SK-N-SH (cell line): ENCODE measurements at regions not wholly inside any gene's neighbourhood (a gene's known extent, or its start where the extent isn't known, plus 50 kb on each side); places are given as distances from the start of the nearest gene placed in this dataset.
A peak's percentile ranks its signal among the peaks of the same experiment; 100 is the strongest.

Experiments used
- CHD2 ChIP-seq: fragments of 150-350 bp; IDR thresholded peaks from 2 replicates; pipeline ENCODE4 v1.6.1; 2018; ENCODE audit warnings: low read length; ENCODE audit not compliant: partially characterized antibody
- RAD21 ChIP-seq: IDR thresholded peaks from 2 replicates; pipeline ENCODE4 v1.6.1; 2012; ENCODE audit warnings: mild to moderate bottlenecking, low read length
- TF ChIP-seq, protein P1 (sequence below): fragments of 200-600 bp; sonication (generic); IDR thresholded peaks from 2 replicates; pipeline ENCODE4 v1.6.1; 2017; ENCODE audit warnings: antibody characterized with exemption, mild to moderate bottlenecking, moderate library complexity
- TF ChIP-seq, protein P2 (sequence below): IDR thresholded peaks from 2 replicates; pipeline ENCODE4 v1.4.0; 2012; ENCODE audit warnings: low read depth, borderline replicate concordance

DNA sequence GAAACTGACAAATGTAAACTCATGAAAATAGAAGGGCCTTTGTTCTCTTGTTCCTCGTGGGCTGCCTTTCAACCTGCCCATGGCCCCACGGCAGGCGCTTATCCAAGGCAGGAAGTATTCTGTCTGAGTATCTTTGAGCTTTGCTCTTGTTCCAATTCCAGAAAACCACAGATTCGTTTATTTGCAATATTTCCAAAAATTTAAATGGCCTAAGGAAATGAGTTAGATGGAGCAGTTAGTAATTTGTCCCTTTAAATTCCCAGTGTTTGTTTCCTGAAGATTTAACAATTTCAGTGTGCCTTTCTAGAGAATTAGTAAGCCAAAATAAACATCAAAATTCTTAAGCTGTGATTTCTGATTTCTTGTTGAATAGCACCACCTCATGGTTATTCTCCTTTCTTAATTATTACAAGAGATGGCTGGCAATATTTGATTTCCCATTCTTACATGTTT, 299.4 kb upstream of the RASA1 start:
- no peak for TF ChIP-seq CHD2
- TF ChIP-seq, protein P1, sequence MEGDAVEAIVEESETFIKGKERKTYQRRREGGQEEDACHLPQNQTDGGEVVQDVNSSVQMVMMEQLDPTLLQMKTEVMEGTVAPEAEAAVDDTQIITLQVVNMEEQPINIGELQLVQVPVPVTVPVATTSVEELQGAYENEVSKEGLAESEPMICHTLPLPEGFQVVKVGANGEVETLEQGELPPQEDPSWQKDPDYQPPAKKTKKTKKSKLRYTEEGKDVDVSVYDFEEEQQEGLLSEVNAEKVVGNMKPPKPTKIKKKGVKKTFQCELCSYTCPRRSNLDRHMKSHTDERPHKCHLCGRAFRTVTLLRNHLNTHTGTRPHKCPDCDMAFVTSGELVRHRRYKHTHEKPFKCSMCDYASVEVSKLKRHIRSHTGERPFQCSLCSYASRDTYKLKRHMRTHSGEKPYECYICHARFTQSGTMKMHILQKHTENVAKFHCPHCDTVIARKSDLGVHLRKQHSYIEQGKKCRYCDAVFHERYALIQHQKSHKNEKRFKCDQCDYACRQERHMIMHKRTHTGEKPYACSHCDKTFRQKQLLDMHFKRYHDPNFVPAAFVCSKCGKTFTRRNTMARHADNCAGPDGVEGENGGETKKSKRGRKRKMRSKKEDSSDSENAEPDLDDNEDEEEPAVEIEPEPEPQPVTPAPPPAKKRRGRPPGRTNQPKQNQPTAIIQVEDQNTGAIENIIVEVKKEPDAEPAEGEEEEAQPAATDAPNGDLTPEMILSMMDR = peak; percentile 57
- TF ChIP-seq, protein P2, sequence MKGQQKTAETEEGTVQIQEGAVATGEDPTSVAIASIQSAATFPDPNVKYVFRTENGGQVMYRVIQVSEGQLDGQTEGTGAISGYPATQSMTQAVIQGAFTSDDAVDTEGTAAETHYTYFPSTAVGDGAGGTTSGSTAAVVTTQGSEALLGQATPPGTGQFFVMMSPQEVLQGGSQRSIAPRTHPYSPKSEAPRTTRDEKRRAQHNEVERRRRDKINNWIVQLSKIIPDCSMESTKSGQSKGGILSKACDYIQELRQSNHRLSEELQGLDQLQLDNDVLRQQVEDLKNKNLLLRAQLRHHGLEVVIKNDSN = no peak
- TF ChIP-seq RAD21 = peak; percentile 57
